Right forelimb (tissue), 1 donor: ENCODE measurements at regions not wholly inside any gene's neighbourhood (a gene's known extent, or its start where the extent isn't known, plus 50 kb on each side); places are given as distances from the start of the nearest gene placed in this dataset.

ENCODE experiments used
- DNase-seq: peaks from one replicate; pipeline ENCODE4 v3.0.0-alpha.2; 2018

DNA sequence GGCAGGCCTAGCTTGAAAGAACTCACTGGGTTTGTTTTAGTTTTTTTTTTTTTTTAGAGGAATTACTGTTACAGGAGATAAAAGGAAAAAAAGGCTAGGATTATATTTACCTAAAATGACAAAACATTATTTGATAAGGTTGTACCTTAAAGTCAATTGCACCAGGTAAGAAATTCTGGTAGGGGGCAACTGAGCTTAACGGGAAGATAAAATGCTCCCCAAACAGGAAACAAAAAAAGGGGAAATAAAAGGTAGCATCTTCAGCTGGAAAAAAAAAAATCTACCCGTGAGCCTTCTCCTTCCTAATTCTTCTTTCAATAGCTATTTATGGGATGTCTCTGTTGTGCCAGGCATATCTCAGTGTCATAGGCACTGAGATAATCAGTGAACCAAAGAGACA, 164.5 kb downstream of the PIK3R1 start:
- no peak for DNase-seq

DNA sequence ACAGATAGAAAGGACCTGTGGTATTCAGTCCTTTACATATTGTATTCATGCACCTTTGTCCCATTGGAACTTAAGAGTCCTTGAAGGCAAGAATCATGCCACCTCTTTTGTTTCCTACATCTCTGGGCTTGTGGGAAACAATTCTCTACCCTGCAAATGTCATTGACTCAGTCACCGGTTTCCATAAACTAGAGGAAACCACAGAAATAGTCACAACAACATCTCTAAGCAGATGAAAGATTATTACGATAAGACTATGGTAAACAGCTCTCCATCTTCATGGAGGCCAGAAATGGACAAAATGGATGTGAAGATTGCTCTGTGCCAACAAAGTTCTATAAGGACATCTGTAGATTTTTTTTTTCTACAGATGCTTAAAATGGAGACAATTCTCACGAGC, 165.5 kb downstream of the PIK3R1 start:
- DNase-seq, result no peak

DNA sequence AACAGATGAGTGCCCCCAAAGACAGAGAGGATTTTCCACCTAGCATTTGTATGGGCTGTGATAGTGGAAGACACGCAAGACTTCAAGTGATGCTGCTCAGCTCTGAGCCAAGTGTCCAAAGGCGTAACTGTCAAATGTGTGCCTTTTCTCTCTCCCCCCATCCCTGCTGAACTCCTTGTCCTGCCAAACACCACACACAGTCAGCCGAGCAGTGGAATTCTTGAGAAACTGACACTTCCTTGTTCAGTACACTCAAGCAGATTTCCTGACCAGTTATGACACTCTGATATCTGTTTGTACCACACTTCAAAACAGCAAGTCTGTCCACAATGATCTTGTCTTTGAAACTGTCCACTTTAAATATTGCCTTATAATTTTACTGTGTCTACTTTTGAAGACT, 166.4 kb downstream of the PIK3R1 start:
- DNase-seq, result no peak

- DNase-seq, result no peak
Observed at GRCh38 chr5:68382640-68383039, 167.1 kb downstream of the PIK3R1 start.

DNA sequence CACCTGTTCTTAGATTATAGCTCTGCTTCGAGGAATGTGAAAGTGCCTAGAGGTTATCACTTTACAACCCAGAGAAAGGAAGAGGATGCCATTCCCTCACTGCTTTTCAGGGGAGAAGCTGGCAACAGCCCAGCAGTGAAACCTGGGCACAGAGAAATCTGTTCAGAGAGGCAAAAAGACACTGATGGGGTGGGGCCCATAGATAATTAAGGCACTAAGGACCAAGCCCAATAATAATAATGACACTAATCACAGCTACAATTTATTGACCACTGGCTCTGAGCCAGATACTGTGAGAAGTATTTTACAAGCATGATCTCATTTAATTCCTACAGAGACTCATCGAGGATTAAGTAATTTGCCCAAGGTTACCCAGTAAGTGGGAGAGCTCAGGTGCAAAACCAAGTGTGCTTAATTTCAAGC, 168.3 kb downstream of the PIK3R1 start:
- no peak for DNase-seq

DNA sequence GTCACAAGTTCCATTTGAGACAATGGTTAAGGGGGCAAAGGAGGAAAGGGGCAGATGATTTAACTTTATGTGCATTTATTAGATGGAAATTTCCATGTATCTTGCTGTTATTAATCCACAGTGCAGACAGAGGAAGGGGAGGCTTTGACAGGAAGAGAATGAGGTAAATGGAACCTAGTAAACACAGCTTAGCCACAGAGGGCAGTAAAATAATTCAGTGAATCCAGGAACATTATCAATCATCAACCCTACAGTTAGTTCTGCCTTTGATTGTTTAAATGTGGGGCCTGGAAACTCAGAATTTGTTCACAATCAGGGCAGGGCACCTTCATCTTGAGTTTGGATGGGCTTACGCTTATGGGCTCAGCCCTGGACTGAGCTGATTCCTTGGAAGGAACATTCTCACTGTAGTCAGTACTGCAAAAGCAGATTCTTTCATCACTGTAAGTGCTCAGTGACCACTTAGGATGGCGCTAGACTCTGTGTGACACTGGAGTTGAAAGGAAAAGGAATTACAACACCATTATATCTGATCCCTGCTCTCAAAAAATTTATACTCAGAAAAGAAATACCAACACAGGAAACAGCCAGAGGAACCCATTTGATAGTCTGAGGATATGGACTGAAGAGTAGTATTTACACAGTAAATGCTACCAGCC, 169.5 kb downstream of the PIK3R1 start:
- no peak for DNase-seq

- DNase-seq, result no peak
Observed at GRCh38 chr5:68385936-68386335, 170.4 kb downstream of the PIK3R1 start.

DNA sequence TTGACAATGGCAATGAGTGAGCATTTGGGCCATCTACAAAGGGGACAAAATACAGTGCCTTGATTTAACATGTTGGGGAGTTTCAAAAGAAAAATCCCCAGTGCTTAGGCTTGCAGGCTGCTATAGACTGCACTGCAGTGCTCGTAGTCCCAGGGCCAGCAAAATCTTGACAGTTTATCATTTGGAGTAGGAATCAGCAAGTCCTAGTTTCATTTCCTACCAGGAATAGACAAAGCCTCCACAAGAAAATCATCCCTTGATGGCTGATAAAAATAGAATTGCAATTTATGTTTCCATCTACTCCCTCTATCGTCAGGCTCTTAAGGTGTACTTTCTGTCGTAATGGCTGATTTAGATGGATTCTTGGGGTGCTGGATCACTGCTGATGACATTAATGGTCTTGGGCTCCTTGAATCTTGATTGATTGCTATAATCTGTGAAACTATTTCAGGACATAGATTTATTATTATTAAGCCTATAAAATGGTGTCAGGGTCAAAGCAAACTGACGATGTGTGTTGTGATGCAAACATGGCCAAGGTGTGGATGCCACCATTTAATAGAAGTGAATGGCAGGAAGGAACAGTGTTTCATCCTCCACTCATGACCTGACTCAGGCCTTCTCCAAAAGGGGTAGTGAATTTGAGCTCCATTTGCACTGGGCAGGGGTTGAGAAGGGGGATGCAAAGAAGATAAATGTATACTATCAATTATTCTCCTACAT, 171.7 kb downstream of the PIK3R1 start:
- no peak for DNase-seq

GRCh38 chr5:68389618-68390017, 174.1 kb downstream of the PIK3R1 start:
- DNase-seq, result no peak

GRCh38 chr5:68392617-68393016, 177.1 kb downstream of the PIK3R1 start:
- no peak for DNase-seq

DNA sequence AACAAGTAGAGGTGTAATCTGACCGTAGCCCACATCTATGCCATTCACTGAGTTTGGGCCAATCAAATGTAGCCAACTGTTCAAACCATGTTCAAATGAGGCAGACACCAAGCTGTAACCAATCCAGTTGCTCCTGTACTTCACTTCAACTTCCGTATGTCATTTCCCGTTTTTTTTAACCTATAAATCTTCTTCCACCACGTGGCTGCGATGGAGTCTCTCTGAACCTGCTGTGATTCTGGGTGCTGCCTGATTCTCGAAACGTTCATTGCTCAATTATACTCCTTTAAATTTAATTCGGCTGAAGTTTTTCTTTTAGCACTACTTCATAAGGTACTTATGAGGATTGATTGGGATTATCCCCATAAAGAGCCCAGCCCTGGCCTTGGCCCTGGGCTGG, 179.7 kb downstream of the PIK3R1 start:
- no peak for DNase-seq

DNA sequence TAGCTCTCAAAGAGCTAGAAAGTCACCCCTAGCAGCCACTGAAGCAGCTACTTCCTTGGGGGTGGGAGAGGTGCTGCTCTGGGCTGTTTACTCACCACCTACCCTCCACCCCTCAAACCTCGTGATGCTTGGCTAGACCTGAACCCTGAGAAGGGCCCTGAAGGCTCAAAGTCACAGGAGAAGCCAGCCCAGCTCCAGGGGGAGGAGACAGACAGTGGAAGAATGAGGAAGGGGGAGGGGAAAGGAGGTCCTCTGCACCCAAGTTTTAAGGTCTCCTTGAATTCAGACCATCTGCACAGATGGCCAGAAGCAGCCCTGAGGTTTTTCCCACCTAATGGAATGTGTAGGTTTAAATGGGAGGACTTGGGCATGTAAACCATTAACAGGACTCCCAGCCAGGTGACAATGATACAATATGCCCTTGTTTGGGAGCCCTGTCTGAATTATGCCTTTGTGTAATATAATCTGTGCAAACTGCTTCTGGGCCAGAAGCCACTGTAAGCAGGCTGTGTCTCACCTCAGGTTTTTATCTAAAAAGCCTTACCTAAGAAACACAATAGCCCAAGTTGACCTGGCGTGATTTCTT, 180.5 kb downstream of the PIK3R1 start:
- no peak for DNase-seq

- no peak for DNase-seq
Observed at GRCh38 chr5:68396722-68397121, 181.2 kb downstream of the PIK3R1 start.

GRCh38 chr5:68398146-68398812, 182.7 kb downstream of the PIK3R1 start:
- DNase-seq, result no peak

- DNase-seq, result no peak
Observed at GRCh38 chr5:68403301-68403700, 187.7 kb downstream of the PIK3R1 start.

- DNase-seq, result no peak
Observed at GRCh38 chr5:68404246-68404645, 188.7 kb downstream of the PIK3R1 start.

DNA sequence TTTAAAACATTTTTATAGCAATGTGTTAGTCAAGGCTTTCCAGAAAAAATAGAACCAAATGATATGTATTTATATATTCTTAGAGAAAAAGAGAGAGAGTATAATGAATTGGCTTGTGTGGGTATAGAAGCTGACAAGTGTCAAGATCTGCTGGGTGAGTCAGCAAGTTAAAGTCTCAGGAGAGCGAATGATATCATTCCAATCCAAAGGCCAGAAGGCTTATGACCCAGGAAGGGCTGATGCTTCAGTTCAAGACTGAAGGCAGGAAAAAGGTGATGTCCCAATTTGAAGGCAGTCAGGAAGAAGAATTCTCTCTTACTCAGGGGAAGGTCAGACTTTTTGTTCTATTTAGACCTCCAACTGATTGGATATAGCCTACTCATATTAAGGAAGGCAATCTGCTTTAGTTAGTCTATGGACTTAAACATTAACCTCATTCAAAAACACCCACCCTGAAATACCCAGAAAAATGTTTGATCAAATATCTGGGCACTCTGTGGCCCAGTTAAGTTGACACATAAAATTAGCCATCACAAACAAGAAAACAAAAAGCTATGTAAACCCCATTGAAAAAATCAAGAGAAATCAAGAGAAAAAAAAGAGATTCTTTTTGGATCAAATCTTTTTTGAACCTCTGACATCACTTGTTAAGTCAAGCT, 189.6 kb downstream of the PIK3R1 start:
- no peak for DNase-seq

DNA sequence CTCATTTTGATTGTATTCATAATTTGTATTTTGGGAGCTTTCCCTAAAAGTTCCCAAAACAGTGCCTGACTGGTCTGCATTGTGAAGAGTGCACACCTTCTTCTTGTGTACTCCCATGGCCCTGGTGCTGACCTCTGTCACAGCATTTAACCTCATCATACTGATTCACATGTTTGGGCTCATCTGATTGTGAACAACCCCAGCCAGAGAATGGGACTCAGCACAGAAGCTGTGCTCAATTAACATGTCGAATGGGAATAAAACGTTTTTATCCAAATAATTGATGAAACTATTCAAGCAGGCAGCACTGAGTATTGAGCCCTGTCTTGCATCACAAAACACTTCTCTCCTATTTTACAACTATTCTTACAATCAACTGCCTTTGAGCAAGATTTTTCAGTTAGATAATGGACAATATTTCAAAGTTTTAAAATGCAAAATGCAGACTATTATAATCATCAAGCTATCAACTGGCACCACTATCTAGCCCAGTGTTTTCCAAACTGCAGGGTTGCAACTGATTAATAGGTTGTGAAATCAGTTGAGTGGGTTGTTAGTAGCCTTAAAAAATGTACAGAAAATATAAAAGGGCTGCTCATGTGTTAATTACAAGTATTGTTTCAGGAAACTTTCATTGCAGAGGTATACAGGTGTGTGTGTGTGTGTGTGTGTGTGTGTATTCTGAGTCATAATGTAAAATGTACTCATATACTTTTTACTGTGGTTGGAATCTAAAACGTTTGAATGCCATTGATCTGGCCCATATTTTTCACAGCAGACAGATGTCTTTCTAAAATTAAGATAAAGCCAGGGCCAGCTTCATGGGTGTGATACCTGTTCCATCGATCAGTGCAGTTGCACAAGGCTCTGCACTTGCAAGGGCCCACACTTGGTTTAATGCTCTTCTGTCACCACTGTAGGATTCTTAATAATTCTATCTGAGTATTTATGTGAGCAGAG, 190.5 kb downstream of the PIK3R1 start:
- DNase-seq, result no peak

- DNase-seq, result no peak
Observed at GRCh38 chr5:68406767-68407241, 191.2 kb downstream of the PIK3R1 start.

- no peak for DNase-seq
Observed at GRCh38 chr5:68407311-68408239, 192.0 kb downstream of the PIK3R1 start.
